T-helper 17 cell (primary cell): ENCODE measurements at regions not wholly inside any gene's neighbourhood (a gene's known extent, or its start where the extent isn't known, plus 50 kb on each side); places are given as distances from the start of the nearest gene placed in this dataset.

Experiments used
- ATAC-seq: fragments of 150-1000 bp; cut with Tn5 transposase; 2 replicates; pipeline ENCODE4 v1.10.0; 2021; ENCODE audit warnings: mild to moderate bottlenecking, moderate library complexity
- DNase-seq, 3 donors: peaks; one replicate each; pipeline versions ENCODE4 v3.0.0 to v3.0.0-alpha.2; 2020 to 2021
- H3K9me3 ChIP-seq: one replicate; pipeline ENCODE4 v1.7.0; 2013; ENCODE audit warnings: low read length, mild to moderate bottlenecking; ENCODE audit not compliant: control insufficient read depth, poor library complexity, severe bottlenecking
- H3K27ac Mint-ChIP-seq: one replicate; pipeline ENCODE4 v1.8.0; 2022; ENCODE audit warnings: mild to moderate bottlenecking, moderate library complexity, mixed read lengths
- H3K27me3 Mint-ChIP-seq: one replicate; pipeline ENCODE4 v1.8.0; 2022; ENCODE audit warnings: mixed read lengths
- H3K36me3 Mint-ChIP-seq: one replicate; pipeline ENCODE4 v1.8.0; 2022; ENCODE audit warnings: low read depth, mixed read lengths
- H3K4me1 Mint-ChIP-seq: one replicate; pipeline ENCODE4 v1.8.0; 2022; ENCODE audit warnings: mild to moderate bottlenecking, mixed read lengths
- H3K4me3 Mint-ChIP-seq: one replicate; pipeline ENCODE4 v1.8.0; 2022; ENCODE audit warnings: mild to moderate bottlenecking, moderate library complexity, mixed read lengths

- DNase-seq (no peak), ATAC-seq (no peak)
- no peaks in the 10 kb centered on the region for H3K9me3 ChIP-seq
- H3K27ac Mint-ChIP-seq = no peak overlapping the region
- peaks cover under 1% of the 10 kb centered on the region for H3K27me3 Mint-ChIP-seq
- no peaks in the 10 kb centered on the region for H3K4me1 Mint-ChIP-seq
- no peak overlapping the region for H3K4me3 Mint-ChIP-seq
- no peaks in the 10 kb centered on the region for H3K36me3 Mint-ChIP-seq
Observed at GRCh38 chr6:11920566-11920965, 91.5 kb upstream of the HIVEP1 start.

GRCh38 chr6:11919771-11920440, 92.2 kb upstream of the HIVEP1 start:
- Mint-ChIP-seq H3K4me1 (no peaks in the 10 kb centered on the region), H3K27me3 (no peaks in the 10 kb centered on the region), H3K4me3 (no peak overlapping the region), H3K27ac (no peak overlapping the region), H3K36me3 (no peaks in the 10 kb centered on the region)
- no peaks in the 10 kb centered on the region for H3K9me3 ChIP-seq
- DNase-seq = no peak
- no peak for ATAC-seq

DNA sequence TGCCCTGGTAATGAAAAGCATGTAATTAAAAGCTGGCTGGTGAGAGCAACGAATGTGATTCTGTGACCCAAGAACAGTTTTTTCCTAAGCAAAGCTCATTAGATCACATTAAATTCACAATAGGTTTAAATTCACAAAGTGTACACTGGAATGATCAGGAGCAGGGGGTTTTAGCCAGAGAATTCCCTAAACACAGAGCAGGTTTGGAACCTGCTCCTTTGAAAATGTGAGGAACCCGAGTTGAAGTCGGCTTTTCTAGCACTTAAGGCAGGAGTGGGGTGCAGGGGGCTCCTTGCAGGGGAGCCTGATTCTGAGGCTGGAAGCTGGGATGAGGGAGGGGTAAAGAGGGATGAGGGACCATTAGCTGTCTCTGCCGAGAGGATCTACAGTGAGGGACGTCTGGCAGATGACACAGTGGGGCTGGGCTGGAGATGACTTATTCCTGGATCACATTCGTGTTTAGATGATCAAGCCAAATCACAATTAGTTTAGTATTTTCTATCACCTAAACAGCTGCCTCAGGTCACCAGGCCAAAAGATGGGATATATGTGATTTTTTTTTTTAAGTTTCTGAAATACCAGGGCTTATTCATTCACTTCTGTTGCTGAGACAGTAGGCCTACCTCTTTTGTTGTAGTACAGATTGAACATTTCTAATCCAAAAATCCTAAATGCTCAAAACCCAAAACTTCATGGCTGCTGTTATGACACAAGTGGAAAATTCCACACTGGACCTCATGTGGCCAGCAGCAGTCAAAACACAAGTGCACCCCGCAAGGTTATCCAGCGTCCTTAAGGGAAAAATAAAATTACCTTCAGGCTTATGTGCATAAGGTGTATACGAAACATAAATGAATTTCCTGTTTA, 93.1 kb upstream of the HIVEP1 start:
- Mint-ChIP-seq H3K4me3 (no peak overlapping the region), H3K36me3 (no peaks in the 10 kb centered on the region), H3K4me1 (no peaks in the 10 kb centered on the region), H3K27me3 (no peaks in the 10 kb centered on the region), H3K27ac (no peak overlapping the region)
- ATAC-seq = no peak
- DNase-seq = no peak
- H3K9me3 ChIP-seq = no peaks in the 10 kb centered on the region

GRCh38 chr6:11917951-11918738, 94.0 kb upstream of the HIVEP1 start:
- no peaks in the 10 kb centered on the region for H3K36me3 Mint-ChIP-seq
- no peak overlapping the region for H3K27ac Mint-ChIP-seq

DNA sequence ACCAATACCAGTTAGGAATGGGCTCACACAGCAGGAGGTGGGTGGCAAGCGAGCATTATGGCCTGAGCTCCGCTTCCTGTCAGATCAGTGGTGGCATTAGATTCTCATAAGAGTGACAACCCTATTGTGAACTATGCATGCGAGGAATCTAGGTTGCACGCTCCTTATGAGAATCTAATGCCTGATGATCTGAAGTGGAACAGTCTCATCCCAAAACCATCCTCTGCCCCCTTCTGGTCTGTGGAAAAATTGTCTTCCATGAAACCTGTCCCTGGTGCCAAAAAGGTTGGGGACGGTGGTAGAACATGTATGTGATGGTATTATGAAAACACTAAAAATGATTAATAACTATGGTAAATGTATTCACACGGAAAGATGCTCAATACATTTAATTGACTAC, 99.7 kb upstream of the HIVEP1 start:
- ATAC-seq (no peak), DNase-seq (no peak)
- Mint-ChIP-seq H3K27me3 (no peaks in the 10 kb centered on the region), H3K4me3 (no peak overlapping the region), H3K27ac (no peak overlapping the region), H3K4me1 (peaks cover 3% of the 10 kb centered on the region), H3K36me3 (peaks cover 2% of the 10 kb centered on the region)
- H3K9me3 ChIP-seq = no peaks in the 10 kb centered on the region

More at GRCh38 chr6:11917951-11918738, 94.0 kb upstream of the HIVEP1 start:
- Mint-ChIP-seq H3K4me3 (no peak overlapping the region), H3K4me1 (peaks cover 2% of the 10 kb centered on the region), H3K27me3 (no peaks in the 10 kb centered on the region)
- H3K9me3 ChIP-seq = no peaks in the 10 kb centered on the region
- ATAC-seq (no peak), DNase-seq (no peak)

DNA sequence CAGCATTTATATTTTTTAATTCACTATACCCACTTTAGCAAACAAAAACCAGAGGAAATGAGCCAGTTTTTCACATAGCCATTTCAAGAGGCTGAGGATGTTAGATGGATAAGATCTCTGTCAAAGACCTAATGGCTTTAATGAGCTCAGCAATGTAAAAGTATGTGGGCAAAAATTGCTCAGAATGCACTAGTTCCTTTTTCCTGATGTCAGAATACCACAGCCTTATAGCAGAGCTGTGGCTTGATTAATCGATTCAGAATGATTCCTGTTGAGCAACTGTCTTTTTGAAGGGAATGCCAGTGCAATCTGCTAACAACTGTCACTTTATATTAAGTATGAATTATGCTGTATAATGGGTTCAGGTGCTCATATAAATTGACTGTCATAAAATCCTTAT, 100.6 kb upstream of the HIVEP1 start:
- H3K4me3 Mint-ChIP-seq = no peak overlapping the region
- peaks cover 2% of the 10 kb centered on the region for H3K36me3 Mint-ChIP-seq
- H3K4me1 Mint-ChIP-seq = peaks cover 3% of the 10 kb centered on the region
- no peaks in the 10 kb centered on the region for H3K27me3 Mint-ChIP-seq
- H3K9me3 ChIP-seq = no peaks in the 10 kb centered on the region
- no peak overlapping the region for H3K27ac Mint-ChIP-seq
- no peak for DNase-seq
- no peak for ATAC-seq

GRCh38 chr6:11909696-11910132, 102.4 kb upstream of the HIVEP1 start:
- no peak for DNase-seq

GRCh38 chr6:11908436-11909105, 103.5 kb upstream of the HIVEP1 start:
- ATAC-seq (no peak), DNase-seq (no peak)
- peaks cover 3% of the 10 kb centered on the region for H3K4me1 Mint-ChIP-seq
- peaks cover 2% of the 10 kb centered on the region for H3K36me3 Mint-ChIP-seq
- H3K9me3 ChIP-seq = no peaks in the 10 kb centered on the region
- no peak overlapping the region for H3K27ac Mint-ChIP-seq
- no peak overlapping the region for H3K4me3 Mint-ChIP-seq
- H3K27me3 Mint-ChIP-seq = peaks cover 5% of the 10 kb centered on the region

More at GRCh38 chr6:11909696-11910132, 102.4 kb upstream of the HIVEP1 start:
- H3K27me3 Mint-ChIP-seq = no peaks in the 10 kb centered on the region
- no peak overlapping the region for H3K27ac Mint-ChIP-seq
- H3K9me3 ChIP-seq = no peaks in the 10 kb centered on the region
- H3K4me3 Mint-ChIP-seq = no peak overlapping the region
- peaks cover 2% of the 10 kb centered on the region for H3K36me3 Mint-ChIP-seq
- ATAC-seq = no peak
- H3K4me1 Mint-ChIP-seq = peaks cover 3% of the 10 kb centered on the region

GRCh38 chr6:11903645-11904044, 108.5 kb upstream of the HIVEP1 start:
- Mint-ChIP-seq H3K4me3 (no peak overlapping the region), H3K27ac (no peak overlapping the region), H3K4me1 (peaks cover 15% of the 10 kb centered on the region), H3K27me3 (peaks cover 6% of the 10 kb centered on the region), H3K36me3 (peaks cover 8% of the 10 kb centered on the region)
- H3K9me3 ChIP-seq = no peaks in the 10 kb centered on the region
- ATAC-seq (no peak), DNase-seq (no peak)

- no peaks in the 10 kb centered on the region for H3K9me3 ChIP-seq
- H3K4me3 Mint-ChIP-seq = no peak overlapping the region
- no peak for ATAC-seq
- peaks cover 6% of the 10 kb centered on the region for H3K36me3 Mint-ChIP-seq
- no peak for DNase-seq
- peaks cover 15% of the 10 kb centered on the region for H3K4me1 Mint-ChIP-seq
- peaks cover 6% of the 10 kb centered on the region for H3K27me3 Mint-ChIP-seq
- H3K27ac Mint-ChIP-seq = no peak overlapping the region
Observed at GRCh38 chr6:11902527-11902926, 109.6 kb upstream of the HIVEP1 start.

DNA sequence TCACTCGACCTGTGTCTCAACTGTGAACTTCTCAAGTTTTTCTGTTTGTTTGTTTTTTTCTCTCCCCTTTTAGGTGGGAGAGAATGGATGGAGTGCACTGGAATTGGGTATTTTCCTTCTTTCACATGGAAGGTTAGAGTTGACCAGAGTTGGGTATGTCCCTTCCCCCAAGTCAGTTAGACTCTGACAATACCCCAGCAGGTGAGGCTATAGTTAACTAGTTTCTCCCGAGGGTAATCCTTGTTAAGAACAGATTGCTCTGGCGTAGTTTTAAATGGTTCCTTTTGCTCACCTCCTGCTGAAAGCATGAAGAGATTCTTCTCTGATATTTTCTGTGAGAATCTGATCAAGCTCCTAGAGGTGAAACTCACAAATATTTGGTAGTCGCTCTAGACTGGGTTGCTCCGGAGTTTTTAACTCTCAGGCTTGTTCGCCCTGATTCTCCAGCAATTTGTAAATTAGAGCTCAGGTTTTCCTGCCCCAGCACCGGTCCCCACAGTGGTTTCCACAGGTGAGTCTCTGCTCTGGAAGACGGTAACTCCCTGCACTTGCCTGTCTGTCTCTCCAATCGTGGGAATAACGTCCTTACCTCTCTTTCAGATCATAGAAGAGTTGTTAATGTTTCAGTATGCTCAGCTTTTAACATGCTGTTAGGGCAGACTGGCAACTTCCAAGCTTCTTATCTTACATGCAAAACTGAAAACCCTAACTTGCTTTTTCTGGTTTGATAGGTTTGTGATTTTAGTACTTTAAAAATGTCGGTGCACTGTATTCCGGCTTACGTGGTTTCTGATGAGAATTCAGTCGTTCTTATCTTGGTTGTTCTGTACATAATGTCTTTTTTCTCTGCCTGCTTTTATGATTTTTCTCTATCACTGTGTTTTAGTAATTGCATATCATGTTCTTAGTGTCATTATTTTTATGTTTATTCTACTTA, 111.2 kb upstream of the HIVEP1 start:
- H3K27ac Mint-ChIP-seq = peak overlapping the region; percentile 84
- H3K9me3 ChIP-seq = no peaks in the 10 kb centered on the region
- peaks cover 15% of the 10 kb centered on the region for H3K4me1 Mint-ChIP-seq
- DNase-seq (no peak), ATAC-seq (peak; percentile 62)
- peaks cover 6% of the 10 kb centered on the region for H3K36me3 Mint-ChIP-seq
- H3K4me3 Mint-ChIP-seq = peak overlapping the region; percentile 74
- peaks cover 6% of the 10 kb centered on the region for H3K27me3 Mint-ChIP-seq

DNA sequence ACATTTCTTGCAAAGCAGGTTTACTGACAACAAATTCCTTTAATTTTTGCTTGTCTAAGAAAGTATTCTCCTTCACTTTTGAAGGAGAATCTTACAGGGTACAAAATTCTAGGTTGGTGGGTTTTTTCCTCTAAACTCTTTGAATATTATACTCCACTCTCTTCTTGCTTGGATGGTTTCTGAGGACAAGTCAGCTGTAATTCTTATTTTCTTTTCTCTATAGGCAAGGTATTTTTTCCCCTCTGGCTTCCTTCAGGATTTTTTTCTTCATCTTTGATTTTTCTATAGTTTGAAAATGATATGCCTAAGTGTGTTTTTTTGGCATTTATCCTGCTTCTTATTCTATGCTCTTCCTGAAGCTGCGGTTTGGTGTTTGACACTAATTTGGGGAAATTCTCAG, 112.5 kb upstream of the HIVEP1 start:
- Mint-ChIP-seq H3K4me3 (no peak overlapping the region), H3K36me3 (peaks cover 6% of the 10 kb centered on the region), H3K27ac (no peak overlapping the region), H3K4me1 (peaks cover 15% of the 10 kb centered on the region), H3K27me3 (peaks cover 6% of the 10 kb centered on the region)
- DNase-seq (no peak), ATAC-seq (no peak)
- H3K9me3 ChIP-seq = no peaks in the 10 kb centered on the region
